GM19372 (cell line): ENCODE measurements at regions not wholly inside any gene's neighbourhood (a gene's known extent, or its start where the extent isn't known, plus 50 kb on each side); places are given as distances from the start of the nearest gene placed in this dataset.

Experiments used
- ATAC-seq: cut with Tn5 transposase; IDR thresholded peaks from one replicate; pipeline ENCODE4 v1.9.1; 2021; ENCODE audit warnings: mild to moderate bottlenecking, low read depth, moderate library complexity; ENCODE audit not compliant: unreplicated experiment

DNA sequence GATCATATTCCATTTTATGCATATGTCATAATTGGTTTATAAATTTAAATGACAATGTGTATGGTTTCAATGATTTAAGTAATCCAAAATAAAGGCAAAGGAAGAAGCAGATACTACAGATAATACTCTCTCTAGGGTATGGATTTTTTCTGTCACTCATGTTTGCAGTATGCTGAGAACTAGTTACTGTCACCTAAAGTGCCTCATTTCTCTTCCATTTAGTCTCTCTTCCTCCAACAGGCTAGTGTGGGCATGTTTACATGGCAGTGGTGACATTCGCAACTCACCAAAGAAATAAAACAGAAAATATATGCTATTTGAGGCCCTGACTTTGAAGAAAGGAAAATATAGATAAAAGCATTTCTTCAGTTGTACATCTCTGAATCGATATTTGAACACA, 1460.4 kb upstream of the ZEB2 start:
- no peak for ATAC-seq

DNA sequence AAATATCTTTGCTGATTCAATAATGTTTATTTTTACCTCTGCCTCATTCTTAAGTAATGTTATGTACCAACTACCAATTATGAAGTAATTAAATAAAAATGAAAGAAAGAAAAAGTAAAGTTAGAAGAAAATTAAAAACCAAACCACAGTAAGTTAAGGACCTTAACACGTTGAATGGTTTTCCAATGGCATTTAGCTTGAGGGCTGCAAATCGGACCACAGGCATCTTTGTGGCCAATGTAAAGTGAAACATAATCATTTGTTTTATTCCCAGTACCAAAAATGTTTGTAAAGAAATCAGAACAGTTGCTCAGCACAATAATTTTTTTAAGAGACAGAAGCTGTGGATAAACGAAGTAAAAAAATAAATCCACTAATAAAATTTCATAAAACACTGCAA, 1455.5 kb upstream of the ZEB2 start:
- no peak for ATAC-seq

- ATAC-seq = no peak
Measured at GRCh38 chr2:145961846-145962245, 1441.9 kb upstream of the ZEB2 start.

DNA sequence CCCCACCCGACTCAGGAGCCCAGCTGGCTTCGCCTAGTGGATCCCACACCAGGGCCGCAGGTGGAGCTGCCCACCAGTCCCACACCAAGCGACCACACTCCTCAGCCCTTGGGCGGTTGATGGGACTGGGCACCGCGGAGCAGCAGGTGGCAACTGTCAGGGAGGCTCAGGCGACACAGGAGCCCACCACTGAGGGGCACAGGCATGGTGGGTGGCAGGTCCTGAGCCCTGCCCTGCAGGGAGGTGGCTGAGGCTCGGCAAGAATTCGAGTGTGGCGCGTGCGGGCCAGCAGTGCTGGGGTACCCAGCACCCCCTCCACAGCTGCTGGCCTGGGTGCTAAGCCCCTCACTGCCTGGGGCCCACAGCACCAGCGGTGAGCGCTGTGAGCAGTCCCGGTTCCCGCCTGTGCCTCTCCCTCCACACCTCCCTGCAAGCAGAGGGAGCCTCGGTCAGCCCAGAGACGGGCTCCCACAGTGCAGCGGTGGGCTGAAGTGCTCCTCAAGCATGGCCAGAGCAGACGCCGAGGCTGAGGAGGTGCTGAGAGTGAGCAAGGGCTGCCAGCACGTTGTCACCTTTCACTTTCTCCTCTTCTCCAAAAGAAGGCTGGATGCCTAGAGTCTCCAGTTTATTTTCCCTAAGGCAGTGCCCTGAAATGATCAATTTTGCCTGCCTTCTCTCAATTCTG, 1440.7 kb upstream of the ZEB2 start:
- ATAC-seq = no peak

DNA sequence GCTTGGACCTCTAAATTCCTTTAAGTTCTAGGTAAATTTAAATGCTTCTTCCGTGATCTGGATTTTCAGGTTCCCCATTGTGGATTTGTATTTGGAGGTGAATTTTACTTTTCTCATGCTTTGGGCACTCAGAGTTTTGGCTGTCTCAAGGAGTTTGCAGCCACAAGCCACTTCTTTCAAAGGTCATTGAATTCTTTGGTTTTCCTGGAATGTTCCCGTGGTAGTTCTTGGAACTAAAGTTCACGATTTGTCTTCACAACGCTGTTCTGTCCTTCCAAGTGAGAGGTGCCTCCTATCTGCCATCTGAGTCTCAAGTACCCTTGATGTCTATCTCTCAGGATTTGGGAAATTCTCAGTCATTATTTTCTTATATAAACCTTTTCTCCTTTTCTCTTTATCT, 1438.7 kb upstream of the ZEB2 start:
- no peak for ATAC-seq

DNA sequence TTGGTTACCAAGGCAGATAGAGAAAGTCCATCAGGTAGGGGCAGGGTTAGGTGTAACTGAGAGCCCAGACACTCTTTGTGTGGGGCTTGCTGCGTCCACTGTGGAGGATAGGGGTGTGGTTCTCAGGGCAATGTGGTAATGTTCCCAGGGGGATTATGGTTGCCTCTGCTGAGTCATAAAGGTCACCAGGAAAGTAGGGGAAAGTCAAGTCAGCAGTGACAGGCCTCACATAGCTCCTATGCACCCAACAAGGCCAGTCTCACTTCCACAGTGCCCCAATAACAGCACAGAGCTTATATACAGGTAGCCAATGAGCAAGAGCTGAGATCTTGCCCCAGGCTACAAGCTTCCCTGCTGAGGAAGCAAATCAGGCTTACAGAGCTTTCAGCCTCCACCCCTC, 1438.0 kb upstream of the ZEB2 start:
- no peak for ATAC-seq

GRCh38 chr2:145939949-145940348, 1420.0 kb upstream of the ZEB2 start:
- ATAC-seq = no peak

GRCh38 chr2:145935016-145935415, 1415.1 kb upstream of the ZEB2 start:
- no peak for ATAC-seq

- ATAC-seq = no peak
Measured at GRCh38 chr2:145931781-145932395, 1412.0 kb upstream of the ZEB2 start.

DNA sequence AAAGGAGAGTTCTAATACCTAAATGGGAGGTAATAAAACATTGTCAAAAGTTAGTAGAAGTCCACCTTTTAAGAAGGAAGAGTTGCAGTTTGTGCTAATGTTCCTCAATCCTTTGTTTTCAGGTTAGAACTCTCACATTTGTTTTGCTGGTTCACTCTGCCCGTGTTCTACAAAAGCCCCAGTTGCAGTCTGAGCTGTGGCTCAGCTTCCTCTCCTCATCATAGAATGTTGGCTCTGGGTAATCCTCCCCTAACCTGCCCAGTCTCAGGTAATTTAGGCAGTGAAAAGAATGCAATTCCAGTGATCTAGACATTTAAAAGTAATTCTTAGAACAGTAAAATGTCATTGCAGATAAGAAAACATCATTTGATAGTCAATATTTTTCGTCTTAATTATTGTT, 1410.4 kb upstream of the ZEB2 start:
- ATAC-seq = no peak

DNA sequence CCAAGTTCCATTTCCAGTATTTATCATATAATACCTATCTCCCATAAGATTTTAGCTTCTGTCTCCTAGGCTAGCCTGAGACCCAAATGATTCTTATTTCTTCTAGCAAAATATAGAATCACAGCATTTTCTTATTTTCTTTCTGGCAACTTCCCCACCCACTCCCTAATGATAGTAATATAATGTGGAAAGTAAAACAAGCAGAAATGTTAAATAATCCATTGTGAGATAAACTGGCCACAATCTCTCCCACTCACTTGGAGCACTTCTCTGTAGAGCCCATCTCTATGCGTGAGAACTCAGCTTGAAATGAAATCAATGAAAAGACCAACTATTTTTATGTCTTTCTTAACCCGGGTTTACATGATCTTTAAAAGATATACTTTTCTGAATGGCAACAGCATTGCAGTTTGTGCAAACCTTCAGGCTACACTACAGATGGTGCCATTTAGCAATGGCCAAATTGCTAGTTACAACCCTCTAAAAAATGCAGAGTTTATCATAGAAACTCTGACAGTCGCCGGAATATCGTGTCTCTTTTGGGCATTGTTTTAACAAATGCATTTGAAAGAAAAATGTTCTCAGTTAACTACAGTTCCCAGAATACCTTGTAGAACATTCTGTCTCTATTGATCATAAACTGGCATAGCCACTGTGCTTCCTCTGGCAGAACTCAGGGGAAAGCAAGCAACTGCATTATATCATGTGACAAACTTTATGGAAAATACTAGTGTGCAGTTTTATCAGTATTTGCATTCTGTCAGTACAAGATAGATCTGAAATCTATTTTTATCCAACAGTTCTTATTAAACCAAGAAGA, 1407.4 kb upstream of the ZEB2 start:
- no peak for ATAC-seq

GRCh38 chr2:145925591-145925990, 1405.7 kb upstream of the ZEB2 start:
- no peak for ATAC-seq

- ATAC-seq = no peak
Measured at GRCh38 chr2:145919477-145919876, 1399.6 kb upstream of the ZEB2 start.

DNA sequence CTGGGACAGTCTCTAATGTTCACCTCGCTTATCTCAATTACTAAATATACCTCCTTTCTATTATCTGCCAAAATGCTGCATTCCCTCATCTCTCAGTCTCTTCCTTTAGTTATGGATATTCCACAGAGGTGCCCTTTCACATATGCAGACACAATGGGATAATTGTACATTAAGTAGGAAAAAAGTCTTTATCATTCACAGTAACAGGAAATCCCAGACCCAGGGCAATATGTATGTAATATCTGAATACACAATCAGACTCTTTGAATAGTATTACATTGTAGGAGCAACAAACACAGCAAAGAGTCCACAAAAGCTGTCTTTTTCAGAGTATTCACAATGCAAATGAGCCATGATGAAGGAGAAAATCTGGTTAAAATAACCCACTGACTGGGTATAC, 1399.0 kb upstream of the ZEB2 start:
- ATAC-seq = no peak

DNA sequence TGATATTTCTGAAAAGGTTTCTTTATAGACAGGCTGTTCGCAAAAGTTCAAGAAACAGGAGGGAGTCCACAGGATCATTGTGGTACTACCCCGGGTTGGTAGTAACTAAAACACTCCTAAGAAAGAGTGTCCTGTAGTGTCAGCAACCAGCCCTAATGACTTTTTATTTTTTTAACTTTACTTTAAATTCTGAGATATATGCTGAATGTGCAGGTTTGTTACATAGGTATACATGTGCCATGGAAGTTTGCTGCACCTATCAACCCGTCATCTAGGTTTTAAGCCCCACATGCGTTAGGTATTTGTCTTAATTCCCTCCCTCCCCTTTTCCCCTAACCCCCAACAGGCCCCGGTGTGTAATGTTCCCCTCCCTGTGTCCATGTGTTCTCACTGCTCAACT, 1396.9 kb upstream of the ZEB2 start:
- no peak for ATAC-seq

- no peak for ATAC-seq
Measured at GRCh38 chr2:145914716-145915115, 1394.8 kb upstream of the ZEB2 start.

- ATAC-seq = no peak
Measured at GRCh38 chr2:145910416-145910815, 1390.5 kb upstream of the ZEB2 start.

- no peak for ATAC-seq
Measured at GRCh38 chr2:145909766-145910165, 1389.8 kb upstream of the ZEB2 start.

- ATAC-seq = no peak
Measured at GRCh38 chr2:145909175-145909755, 1389.3 kb upstream of the ZEB2 start.

- no peak for ATAC-seq
Measured at GRCh38 chr2:145906354-145906753, 1386.4 kb upstream of the ZEB2 start.

DNA sequence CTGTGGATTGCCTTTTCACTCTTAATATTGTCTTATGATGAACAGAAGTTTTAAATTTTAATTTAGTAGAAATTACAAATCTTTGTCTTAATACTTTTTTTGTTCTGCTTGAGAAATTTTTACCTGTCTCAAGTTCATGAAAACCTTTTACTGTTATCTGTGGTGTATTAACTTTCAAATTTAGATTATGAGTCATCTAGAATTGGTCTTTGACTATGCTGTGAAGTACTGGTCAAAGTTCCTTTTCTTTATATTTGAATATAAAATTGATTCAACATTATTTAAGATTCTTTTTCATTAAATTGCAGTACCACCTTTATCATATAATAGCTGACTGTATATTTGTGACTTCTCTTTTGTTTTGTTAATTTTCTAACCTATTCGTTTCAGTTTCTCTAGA, 1385.5 kb upstream of the ZEB2 start:
- no peak for ATAC-seq
